ENCODE measurements at regions not wholly inside any gene's neighbourhood (a gene's known extent, or its start where the extent isn't known, plus 50 kb on each side); places are given as distances from the start of the nearest gene placed in this dataset.

- TF ChIP-seq REST (IDR thresholded peaks at IDR 0.05) (no peak), CTCF (IDR thresholded peaks at IDR 0.05; ENCODE audit: low read depth, low read length, missing input control) (no peak), TAF1 (conservative IDR thresholded peaks at IDR 0.05) (no peak), YY1 (IDR thresholded peaks at IDR 0.05) (no peak)
Measured at GRCh38 chr5:68126886-68127285, 88.7 kb upstream of the PIK3R1 start.

Data from liver (tissue), 3 donors.